HFF-Myc (cell line): ENCODE measurements at regions not wholly inside any gene's neighbourhood (a gene's known extent, or its start where the extent isn't known, plus 50 kb on each side); places are given as distances from the start of the nearest gene placed in this dataset.

Experiments
- DNase-seq: peaks from one replicate; pipeline ENCODE4 v3.0.0-alpha.2; 2011; ENCODE audit warnings: low read depth; ENCODE audit errors: extremely low read depth
- H3K4me3 ChIP-seq: replicated peaks from 2 replicates; pipeline ENCODE4 v1.5.1; 2011; ENCODE audit warnings: low read depth, mild to moderate bottlenecking, control low read depth, low read length
- CTCF ChIP-seq: IDR thresholded peaks from 2 replicates; pipeline ENCODE4 v1.5.1; 2012; ENCODE audit warnings: mild to moderate bottlenecking, low read depth, low read length, control low read depth; ENCODE audit errors: missing control alignments

GRCh38 chr1:217021400-217021799 lies 298.2 kb upstream of the ESRRG start:
- DNase-seq = no peak
- TF ChIP-seq CTCF = no peak
- H3K4me3 ChIP-seq = no peak overlapping the region

- no peak for TF ChIP-seq CTCF
- DNase-seq = no peak
- no peak overlapping the region for H3K4me3 ChIP-seq
Measured at GRCh38 chr1:217019475-217019874, 296.2 kb upstream of the ESRRG start.

- no peak for DNase-seq
- no peak for TF ChIP-seq CTCF
Measured at GRCh38 chr1:217018648-217019047, 295.4 kb upstream of the ESRRG start.

GRCh38 chr1:217017165-217017564 lies 293.9 kb upstream of the ESRRG start:
- TF ChIP-seq CTCF = no peak
- no peak overlapping the region for H3K4me3 ChIP-seq
- DNase-seq = no peak

More at GRCh38 chr1:217018648-217019047, 295.4 kb upstream of the ESRRG start:
- no peak overlapping the region for H3K4me3 ChIP-seq

- H3K4me3 ChIP-seq = no peak overlapping the region
- DNase-seq = no peak
- TF ChIP-seq CTCF = no peak
Measured at GRCh38 chr1:217014066-217014465, 290.8 kb upstream of the ESRRG start.

- TF ChIP-seq CTCF = no peak
- no peak overlapping the region for H3K4me3 ChIP-seq
- DNase-seq = no peak
Measured at GRCh38 chr1:217012659-217013058, 289.4 kb upstream of the ESRRG start.

GRCh38 chr1:217011097-217011496 lies 287.9 kb upstream of the ESRRG start:
- no peak for DNase-seq
- TF ChIP-seq CTCF = no peak
- no peak overlapping the region for H3K4me3 ChIP-seq
